ENCODE measurements at regions not wholly inside any gene's neighbourhood (a gene's known extent, or its start where the extent isn't known, plus 50 kb on each side); places are given as distances from the start of the nearest gene placed in this dataset.
"Not testable (repeated sequence)": the region's sequence is repeated elsewhere in the genome, so short reads cannot be mapped to it uniquely, and the experiment has no call there.

GRCh38 chr12:59079002-59079401, 158.7 kb upstream of the LRIG3 start:
- DNase-seq: no peak

- DNase-seq: no peak
Observed at GRCh38 chr12:59077575-59078426, 157.5 kb upstream of the LRIG3 start.

DNA sequence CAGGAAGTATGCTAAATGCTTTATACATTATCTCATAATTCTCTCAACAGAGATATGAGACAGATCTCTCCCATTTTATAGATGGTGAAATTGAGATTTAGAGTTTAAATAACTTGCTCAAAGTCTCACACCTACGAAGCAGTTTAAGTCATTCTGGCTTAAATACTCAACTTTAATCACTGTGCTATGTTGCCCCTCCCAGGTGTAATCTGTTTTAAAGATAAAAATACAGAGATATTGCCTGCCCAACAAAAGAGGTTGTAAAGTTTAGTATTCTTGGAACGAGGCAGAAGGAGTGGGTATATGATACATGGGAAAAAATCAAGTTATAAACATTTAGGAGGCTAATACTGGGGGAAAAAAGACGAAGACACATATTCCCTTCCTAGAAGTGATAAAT, 156.8 kb upstream of the LRIG3 start:
- DNase-seq: no peak

- DNase-seq: no peak
Observed at GRCh38 chr12:59076622-59077021, 156.3 kb upstream of the LRIG3 start.

GRCh38 chr12:59075968-59076490, 155.7 kb upstream of the LRIG3 start:
- no peak for DNase-seq

- no peak for DNase-seq
Observed at GRCh38 chr12:59075141-59075540, 154.8 kb upstream of the LRIG3 start.

DNA sequence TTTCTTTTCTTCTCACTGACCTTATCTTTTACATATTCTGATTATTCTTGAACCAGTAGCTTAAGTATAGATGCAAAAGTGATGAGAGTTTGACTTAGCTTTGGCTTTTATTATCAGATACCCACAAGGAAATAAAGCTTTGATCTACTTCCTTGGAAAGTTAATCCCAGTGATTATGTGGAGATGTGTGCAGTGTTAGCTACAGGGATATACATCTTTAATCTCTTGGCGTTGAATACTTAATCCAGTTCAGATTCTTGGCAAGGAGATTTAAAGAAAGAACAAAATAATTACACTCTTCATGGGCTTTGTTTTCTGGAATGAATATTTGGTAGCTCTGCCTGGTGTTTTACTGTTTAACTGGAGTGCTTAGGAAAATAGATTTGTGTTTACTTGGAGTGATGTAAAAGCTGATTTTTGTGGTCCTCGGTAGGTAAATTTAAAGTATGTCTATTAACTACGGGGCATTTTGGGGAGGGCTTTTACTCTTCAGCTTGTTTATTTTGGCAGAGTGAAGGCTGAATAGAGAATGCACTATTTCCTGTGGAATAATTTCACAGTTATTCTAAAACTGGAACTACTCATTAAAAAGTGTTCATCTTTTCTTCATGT, 150.1 kb upstream of the LRIG3 start:
- no peak for DNase-seq

DNA sequence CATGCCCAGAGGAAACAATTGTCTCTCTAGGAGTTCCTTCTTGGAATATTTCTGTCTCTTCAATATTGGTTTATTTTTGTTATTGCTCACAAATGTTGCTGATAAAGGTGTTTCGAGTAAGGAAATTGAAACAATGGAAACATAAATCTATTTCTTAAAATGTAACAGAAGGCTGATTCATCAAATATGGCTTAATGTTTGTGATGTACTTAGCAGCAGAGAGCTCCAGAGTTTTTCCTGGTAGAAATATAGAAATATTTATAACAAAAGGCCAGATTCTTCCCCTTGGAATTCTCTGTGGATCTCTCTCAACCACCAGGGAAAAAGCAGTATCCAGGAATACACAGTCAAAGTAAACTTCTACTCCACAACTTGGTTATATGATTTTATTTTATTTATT, 149.2 kb upstream of the LRIG3 start:
- no peak for DNase-seq

- no peak for DNase-seq
Observed at GRCh38 chr12:59068436-59068835, 148.1 kb upstream of the LRIG3 start.

DNA sequence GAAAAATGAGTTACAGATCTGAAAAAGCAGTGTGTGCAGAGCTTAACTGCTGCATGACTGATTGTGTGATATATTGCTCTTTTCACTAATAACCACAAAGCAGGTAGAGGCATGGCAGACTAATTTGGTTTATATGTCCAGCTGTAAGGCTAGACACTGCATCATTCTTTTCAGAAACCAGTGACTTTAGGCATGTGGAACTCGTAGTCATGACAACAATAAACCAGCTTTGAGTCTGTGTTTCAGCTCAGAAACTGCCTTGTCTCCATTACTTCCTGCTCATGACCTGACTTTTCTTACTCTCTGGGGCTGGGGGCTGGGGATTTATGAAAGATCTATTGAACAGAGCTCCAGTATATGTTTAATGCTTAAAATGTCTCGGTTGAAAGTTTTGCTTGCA, 146.8 kb upstream of the LRIG3 start:
- DNase-seq: no peak

GRCh38 chr12:59066445-59066844, 146.1 kb upstream of the LRIG3 start:
- DNase-seq: no peak

DNA sequence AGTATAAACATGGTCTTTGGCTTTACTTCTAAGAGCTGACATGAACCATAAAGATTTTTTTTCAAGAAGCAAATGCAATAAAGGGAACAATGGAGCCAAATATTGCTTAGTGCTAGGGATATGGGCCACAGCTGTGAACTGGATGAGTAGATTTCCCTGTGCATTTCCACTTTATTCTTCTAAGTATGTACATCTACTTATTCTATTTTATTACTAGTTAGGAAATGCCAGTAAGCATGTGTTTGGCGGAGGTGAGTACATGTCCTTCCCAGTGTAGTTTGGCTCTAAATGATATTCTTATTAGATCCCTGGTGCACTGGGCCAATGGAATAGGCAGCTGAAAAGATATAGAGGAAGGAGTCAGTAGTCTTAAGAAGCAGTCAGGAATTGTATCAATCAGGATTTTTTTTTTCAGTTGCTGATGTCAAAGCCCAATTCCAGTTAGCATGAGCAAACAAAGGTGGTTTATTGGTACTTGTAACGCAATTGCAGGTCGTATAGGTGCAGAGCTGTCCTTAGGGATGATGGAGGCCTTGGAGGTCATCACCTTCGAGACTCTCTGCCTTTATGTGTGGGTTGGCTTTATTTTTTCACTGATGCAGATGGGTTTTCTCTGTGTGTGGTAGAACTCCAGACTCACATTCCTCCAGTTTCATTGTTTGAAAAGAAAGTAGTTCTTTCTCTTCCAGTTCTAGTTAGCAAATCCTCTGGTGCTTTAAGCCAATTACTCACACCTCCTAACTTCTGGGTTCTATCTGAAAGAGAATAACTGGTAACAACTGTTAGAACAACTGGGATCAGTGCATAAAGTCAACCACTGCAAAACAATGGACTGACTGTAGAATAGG, 139.0 kb upstream of the LRIG3 start:
- no peak for DNase-seq

- DNase-seq: no peak
Observed at GRCh38 chr12:59056966-59057365, 136.7 kb upstream of the LRIG3 start.

DNA sequence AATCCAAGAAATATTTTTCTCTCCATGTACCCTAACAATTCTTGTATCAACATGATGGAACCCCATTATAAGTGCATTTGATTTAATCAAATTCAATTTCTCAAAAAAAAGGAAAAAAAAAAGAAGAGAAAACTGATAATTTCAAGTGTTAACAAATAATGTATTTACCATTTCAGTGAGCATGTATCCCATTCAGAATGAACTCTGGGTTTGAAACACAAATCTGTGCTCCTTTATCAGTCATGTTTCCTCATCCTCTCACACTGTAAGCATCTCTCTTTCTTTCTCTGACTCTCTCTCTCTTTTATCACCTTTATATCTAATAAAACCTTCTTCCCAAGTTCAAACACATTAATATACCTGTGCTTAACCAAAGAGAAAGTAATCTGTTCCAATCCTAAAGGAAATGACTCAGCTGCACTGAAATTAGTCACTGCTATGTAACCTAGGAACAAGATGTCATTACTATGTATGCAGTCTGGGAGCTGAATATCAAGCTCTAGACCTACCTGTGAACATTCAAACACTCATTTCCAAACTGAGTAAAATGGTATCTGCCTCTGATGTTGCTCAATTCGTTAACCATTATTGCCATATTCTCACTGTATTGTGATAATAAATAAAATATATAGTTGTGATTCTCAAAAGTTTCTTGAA, 135.0 kb upstream of the LRIG3 start:
- no peak for DNase-seq

GRCh38 chr12:59053266-59053899, 133.1 kb upstream of the LRIG3 start:
- DNase-seq: not testable (repeated sequence)

DNA sequence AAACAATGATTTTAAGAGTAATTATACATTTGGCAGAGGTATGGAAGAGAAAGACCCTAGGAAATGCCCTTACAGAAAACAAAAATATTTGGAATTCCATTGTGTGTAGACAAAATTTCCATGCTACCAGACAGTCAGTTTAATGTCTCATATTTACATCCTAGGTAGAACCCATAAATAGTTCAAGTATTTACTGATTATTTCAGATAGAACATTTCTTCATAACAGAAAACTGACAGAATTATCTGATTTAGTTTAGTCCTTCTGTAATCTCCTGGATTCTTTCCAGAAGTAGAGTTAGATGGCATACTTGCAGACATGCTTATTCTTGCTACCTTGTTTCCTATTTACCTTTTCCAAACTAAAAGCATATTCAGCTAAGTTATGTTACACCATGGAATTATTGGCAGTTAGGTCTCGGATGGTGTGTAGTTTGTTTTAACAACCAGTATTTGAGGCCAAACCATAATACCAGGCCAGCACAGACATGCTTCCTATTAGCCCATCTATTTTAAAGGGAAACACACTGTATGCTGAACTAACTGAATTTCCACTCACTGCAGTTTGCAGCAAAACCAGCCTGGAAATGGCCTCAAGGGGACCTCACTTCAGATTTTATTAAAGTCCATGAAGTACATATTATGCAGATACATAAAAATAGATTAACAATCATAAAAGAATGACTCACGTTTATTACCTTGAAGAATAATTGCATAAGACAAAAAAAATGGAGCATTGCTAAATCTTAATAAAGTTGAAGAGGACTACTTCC, 126.6 kb upstream of the LRIG3 start:
- no peak for DNase-seq

DNA sequence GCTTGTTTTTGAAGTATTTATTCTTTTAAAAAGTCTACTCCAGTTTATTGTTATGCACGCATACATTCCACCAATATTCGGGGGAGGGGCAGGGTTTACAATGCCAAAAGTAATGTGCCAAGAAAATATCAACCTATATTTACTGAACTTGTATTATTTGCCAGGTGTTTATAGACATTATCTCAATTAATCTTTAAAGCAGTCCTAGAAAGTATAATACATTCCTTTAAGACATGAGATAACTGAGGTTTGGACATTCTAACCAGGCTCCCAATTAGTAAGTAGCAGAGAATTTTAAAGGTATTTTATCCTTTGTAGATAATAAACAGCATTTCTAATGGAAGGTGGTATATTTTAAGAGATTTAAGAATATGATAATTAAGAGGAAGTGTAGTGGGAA, 124.5 kb upstream of the LRIG3 start:
- DNase-seq: no peak

GRCh38 chr12:59041241-59042121, 121.2 kb upstream of the LRIG3 start:
- no peak for DNase-seq

DNA sequence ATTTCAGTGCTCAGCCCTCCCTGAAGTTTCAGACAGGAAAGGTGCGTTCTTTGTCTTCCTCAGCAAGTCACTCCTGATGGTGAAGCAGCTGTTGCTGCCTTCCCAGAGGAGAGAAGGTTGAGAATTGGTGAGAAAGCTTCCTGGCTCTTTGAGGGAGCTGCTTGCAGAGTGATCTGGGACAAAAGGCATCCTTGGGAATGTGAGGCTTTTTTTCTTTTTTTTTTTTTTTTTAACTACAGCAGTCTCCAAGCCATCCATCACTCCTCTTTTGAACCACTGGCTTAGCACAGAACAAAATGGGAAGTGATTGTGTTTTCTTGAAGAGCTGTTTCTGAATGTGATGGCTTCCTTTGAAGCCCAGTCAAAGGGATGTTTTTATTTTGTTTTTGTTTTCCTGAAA, 120.4 kb upstream of the LRIG3 start:
- DNase-seq: no peak

DNA sequence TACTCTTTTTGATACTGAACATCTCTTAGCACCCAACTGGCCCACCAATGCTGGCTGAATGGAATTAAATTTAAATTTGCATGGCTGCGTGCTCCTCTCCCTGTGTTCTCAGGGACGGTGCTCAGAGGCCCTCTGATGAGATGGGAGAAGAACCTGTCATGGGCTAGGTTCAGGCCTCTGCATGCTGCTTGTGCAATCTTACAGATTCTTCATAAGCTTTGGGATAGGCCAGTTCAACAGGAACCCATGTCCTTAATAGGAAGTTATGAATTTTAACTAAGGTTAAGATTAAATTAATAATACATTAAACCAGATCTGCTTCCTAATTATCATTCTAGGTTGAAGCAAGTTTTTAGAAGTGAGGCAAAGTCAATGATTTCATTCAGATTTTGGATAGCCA, 119.7 kb upstream of the LRIG3 start:
- no peak for DNase-seq

DNA sequence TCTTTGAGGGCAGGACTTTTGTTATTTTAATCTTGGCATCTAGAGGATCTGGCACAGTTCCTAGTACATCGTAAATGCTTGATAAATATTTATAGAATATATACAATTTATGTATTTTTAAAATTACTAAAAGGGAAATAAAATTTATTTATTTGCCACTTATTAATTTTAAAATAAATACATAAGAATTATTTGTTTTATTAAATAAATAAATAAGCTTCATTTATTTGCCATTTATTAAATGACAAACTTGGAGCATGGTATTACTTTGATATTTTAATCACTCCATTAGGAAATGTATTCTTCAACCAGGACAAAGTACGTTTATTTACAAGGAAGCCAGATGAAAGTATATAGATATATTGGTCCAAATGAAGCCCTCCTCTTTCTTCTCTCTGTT, 118.7 kb upstream of the LRIG3 start:
- no peak for DNase-seq

All from stimulated activated CD4-positive, alpha-beta T cell treated with anti-CD3 and anti-CD28 coated beads, Interleukin-2, amount 100 ng/mL, for 24 hours (primary cell).